GM23248 (cell line): ENCODE measurements at regions not wholly inside any gene's neighbourhood (a gene's known extent, or its start where the extent isn't known, plus 50 kb on each side); places are given as distances from the start of the nearest gene placed in this dataset.

ENCODE experiments used
- EZH2 ChIP-seq: fragments of 200-600 bp; sonication (generic); IDR thresholded peaks from 2 replicates; pipeline ENCODE4 v1.6.1; 2018; ENCODE audit warnings: antibody characterized with exemption, mild to moderate bottlenecking; ENCODE audit not compliant: insufficient read depth, poor library complexity, severe bottlenecking
- EZH2phosphoT487 ChIP-seq: fragments of 200-600 bp; sonication (generic); IDR thresholded peaks from 2 replicates; pipeline ENCODE4 v1.6.1; 2018; ENCODE audit warnings: antibody characterized with exemption, moderate library complexity, mild to moderate bottlenecking, low read depth; ENCODE audit not compliant: insufficient read depth

DNA sequence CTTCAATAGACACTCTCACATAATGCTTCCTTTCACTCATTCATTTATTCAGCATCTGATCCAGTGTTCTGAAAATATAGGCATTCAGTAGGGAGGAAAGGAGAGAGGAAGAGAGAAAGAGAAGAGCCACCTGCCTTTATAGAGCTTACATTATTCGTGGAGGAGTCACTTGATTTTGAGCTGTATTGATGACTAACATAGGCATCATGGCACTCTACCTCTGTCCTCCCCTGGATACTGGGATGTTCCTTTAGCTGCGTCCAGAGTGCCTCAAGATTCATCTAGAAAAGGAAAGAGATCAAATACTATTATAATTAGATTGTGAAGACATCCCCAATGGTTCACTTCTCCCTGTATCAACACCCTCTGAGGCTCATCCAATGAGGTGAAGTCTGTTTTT, 345.1 kb downstream of the SPATA31D1 start:
- TF ChIP-seq EZH2, result no peak
- no peak for TF ChIP-seq EZH2phosphoT487
